ENCODE measurements at regions not wholly inside any gene's neighbourhood (a gene's known extent, or its start where the extent isn't known, plus 50 kb on each side); places are given as distances from the start of the nearest gene placed in this dataset.
"Not testable (repeated sequence)": the region's sequence is repeated elsewhere in the genome, so short reads cannot be mapped to it uniquely, and the experiment has no call there.

GRCh38 chr5:101796427-101796826 lies 499.7 kb downstream of the SLCO4C1 start:
- DNase-seq (ENCODE audit: low spot score) (no peak), ATAC-seq (ENCODE audit: low FRiP score) (no peak)
- no peak for TF ChIP-seq CTCF (IDR thresholded peaks at IDR 0.05)

DNA sequence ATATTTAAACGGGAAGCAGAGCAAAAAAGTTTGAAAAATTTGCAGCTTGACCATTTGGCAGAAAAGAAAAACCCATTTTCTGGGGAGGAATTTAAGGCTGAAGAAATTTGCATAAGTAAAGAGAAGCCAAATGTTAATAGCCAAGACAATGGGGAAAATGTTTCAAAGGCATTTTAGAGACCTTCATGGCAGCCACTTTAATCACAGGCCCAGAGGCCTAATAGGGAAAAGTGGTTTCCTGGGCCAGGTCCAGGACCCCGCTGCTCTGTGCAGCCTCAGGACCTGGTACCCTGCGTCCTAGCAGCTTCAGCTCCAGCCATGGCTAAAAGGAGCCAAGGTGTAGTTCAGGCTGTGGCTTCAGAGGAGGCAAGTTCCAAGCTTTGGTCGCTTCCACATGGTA lies 507.3 kb downstream of the SLCO4C1 start:
- DNase-seq (ENCODE audit: low spot score) (no peak), ATAC-seq (ENCODE audit: low FRiP score) (no peak)
- TF ChIP-seq CTCF (IDR thresholded peaks at IDR 0.05) = no peak

- no peak for DNase-seq (ENCODE audit: low spot score)
- no peak for TF ChIP-seq CTCF (IDR thresholded peaks at IDR 0.05)
- ATAC-seq (ENCODE audit: low FRiP score) = no peak
Measured at GRCh38 chr5:101785090-101785489, 511.0 kb downstream of the SLCO4C1 start.

- no peak for TF ChIP-seq CTCF (IDR thresholded peaks at IDR 0.05)
- ATAC-seq (ENCODE audit: low FRiP score) = no peak
- no peak for DNase-seq (ENCODE audit: low spot score)
Measured at GRCh38 chr5:101783241-101784013, 512.7 kb downstream of the SLCO4C1 start.

DNA sequence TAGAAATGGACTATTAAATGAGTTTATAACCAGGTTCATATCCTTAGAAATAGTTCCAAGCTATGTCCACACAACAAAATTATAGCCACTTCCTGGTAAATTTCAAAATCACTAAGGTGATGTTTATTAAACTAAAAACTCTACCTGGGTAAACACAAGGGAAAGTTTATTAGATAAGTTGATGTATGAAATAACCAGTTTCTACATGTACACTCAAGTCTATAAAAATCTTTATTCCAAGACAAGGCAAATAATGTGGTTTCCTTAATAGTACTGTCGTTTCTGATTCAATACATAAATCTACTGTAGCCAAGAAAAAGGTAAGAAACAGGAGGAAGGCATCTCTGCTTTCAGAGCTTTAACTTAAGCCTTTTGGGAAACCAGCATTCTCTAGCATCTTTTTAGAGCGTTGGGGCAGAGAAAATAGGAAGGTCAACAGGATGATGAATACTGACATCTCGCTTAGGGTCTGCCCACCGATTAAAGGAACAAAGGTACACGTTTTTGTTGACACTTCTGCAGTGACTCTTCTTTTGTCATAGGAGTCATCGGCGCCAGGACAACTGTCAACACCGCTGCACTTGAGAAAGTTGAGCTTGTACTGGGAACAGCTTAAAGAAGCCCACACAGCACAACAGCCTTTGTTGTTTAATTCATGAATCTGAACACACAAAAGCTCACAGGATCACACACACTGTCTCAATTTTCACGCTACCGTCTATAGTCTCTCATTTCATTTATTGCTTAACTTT lies 513.6 kb downstream of the SLCO4C1 start:
- no peak for DNase-seq (ENCODE audit: low spot score)
- no peak for TF ChIP-seq CTCF (IDR thresholded peaks at IDR 0.05)
- no peak for ATAC-seq (ENCODE audit: low FRiP score)

DNA sequence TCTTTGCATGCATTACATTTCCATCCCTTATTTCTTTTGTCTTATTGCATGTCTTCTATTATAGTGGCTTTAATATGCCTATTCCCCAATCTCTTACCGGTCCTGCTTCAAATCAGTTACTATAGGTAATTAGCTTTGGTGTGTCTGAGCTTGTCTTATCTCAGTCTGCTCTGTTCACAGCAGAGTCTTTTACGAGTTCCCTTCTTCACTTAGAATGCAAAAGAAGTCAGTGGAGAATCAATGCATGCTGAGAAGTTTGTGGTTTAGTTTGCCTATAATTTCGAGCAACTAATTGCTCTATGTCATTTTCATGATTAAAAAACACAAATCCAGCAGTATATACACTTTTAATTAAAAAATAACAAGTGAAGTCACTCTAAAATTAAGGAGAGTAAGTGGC lies 545.0 kb downstream of the SLCO4C1 start:
- DNase-seq (ENCODE audit: low spot score) = no peak
- TF ChIP-seq CTCF (IDR thresholded peaks at IDR 0.05) = no peak
- ATAC-seq (ENCODE audit: low FRiP score) = no peak

- DNase-seq (ENCODE audit: low spot score); ATAC-seq (ENCODE audit: low FRiP score): not testable (repeated sequence)
Measured at GRCh38 chr5:101743000-101743399, 553.1 kb downstream of the SLCO4C1 start.
